C4-2B (cell line): ENCODE measurements at regions not wholly inside any gene's neighbourhood (a gene's known extent, or its start where the extent isn't known, plus 50 kb on each side); places are given as distances from the start of the nearest gene placed in this dataset.

ENCODE experiments used
- ZFX ChIP-seq: fragments of 450-650 bp; IDR thresholded peaks from 2 replicates; pipeline ENCODE4 v1.6.1; 2017
- TF ChIP-seq, protein P1 (sequence below): fragments of 450-650 bp; conservative IDR thresholded peaks from 2 replicates; pipeline ENCODE4 v1.5.1; 2017; ENCODE audit warnings: mild to moderate bottlenecking

DNA sequence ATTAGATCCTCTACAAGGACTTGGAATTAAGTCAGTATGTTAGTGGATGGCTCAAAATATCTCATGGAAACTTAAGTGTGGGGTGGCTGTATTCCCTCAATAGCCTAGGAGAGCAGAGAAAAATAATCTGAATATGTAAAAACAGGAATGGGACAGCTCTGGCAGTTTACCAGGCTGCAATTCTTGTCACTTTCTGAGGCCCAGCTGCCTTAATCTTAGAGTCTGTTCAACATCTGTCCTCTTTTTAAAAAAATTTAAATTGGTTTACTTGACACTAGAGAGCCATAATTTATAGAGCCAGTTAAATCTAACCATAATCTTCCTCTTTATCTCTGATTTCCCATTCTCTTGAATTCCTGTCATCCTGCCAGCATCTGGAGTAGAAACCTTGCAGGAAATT lies 109.2 kb upstream of the CXCL13 start:
- TF ChIP-seq, protein P1, sequence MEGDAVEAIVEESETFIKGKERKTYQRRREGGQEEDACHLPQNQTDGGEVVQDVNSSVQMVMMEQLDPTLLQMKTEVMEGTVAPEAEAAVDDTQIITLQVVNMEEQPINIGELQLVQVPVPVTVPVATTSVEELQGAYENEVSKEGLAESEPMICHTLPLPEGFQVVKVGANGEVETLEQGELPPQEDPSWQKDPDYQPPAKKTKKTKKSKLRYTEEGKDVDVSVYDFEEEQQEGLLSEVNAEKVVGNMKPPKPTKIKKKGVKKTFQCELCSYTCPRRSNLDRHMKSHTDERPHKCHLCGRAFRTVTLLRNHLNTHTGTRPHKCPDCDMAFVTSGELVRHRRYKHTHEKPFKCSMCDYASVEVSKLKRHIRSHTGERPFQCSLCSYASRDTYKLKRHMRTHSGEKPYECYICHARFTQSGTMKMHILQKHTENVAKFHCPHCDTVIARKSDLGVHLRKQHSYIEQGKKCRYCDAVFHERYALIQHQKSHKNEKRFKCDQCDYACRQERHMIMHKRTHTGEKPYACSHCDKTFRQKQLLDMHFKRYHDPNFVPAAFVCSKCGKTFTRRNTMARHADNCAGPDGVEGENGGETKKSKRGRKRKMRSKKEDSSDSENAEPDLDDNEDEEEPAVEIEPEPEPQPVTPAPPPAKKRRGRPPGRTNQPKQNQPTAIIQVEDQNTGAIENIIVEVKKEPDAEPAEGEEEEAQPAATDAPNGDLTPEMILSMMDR = no peak
- TF ChIP-seq ZFX = no peak
